ENCODE measurements at regions not wholly inside any gene's neighbourhood (a gene's known extent, or its start where the extent isn't known, plus 50 kb on each side); places are given as distances from the start of the nearest gene placed in this dataset.
A peak's percentile ranks its signal among the peaks of the same experiment; 100 is the strongest.

DNA sequence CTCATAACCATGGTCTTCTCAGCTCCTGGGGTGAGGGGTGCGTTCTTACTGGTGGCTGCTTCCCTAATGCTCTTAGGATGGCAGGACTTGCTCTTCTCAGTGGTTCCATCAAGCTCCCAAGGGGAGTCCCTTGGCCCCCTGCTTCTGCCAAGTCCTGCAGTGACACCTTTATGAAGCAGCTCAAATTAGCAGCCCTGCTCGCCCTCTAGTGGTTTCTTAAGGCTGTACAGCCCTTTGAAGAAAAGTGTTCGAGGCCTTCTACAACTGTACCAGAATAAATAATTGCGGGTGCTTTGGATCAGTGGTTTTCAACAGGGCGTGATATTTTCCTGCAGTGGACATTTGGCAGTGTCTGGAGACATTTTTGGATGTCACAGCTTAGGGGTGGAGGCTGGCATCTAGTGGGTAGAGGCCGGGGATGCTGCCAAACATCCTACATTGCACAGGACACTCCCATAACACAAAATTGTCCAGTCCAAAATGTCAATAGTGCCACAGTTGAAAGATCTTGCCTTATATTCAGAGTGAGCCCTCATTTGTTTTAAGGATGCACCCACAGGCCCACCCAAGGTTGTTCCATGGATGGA is 204.7 kb upstream of the S100G start:
- H3K4me3 ChIP-seq = no peak overlapping the region
- no peaks in the 10 kb centered on the region for H3K36me3 ChIP-seq
- H3K27ac ChIP-seq = no peak overlapping the region
- no peaks in the 10 kb centered on the region for H3K9me3 ChIP-seq (replicated peaks)
- DNase-seq = peak; percentile 27 to 66
- no peaks in the 10 kb centered on the region for H3K27me3 ChIP-seq
- H3K4me1 ChIP-seq = no peaks in the 10 kb centered on the region

DNA sequence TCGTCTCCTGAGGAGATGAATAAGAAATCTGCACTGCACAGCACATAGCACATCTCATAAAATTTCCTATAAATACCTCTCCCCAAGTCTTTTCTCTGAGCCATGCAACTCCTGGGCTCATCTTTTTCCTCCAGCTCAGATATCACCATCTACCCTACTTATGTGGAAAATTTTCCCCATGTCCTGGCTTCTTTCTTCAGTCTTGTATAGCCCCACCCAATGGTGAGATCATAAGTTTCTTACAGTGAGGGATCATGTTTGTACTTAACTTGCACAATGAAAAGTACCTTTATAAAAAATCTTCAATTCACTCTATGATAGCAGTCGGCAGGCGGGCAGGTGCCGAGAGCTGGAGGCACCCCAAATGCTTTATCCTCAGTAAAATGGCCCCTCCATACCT is 198.6 kb upstream of the S100G start:
- H3K36me3 ChIP-seq = no peaks in the 10 kb centered on the region
- H3K27ac ChIP-seq = no peak overlapping the region
- no peaks in the 10 kb centered on the region for H3K27me3 ChIP-seq
- H3K4me3 ChIP-seq = no peak overlapping the region
- no peaks in the 10 kb centered on the region for H3K9me3 ChIP-seq (replicated peaks)
- no peaks in the 10 kb centered on the region for H3K4me1 ChIP-seq
- DNase-seq = no peak

DNA sequence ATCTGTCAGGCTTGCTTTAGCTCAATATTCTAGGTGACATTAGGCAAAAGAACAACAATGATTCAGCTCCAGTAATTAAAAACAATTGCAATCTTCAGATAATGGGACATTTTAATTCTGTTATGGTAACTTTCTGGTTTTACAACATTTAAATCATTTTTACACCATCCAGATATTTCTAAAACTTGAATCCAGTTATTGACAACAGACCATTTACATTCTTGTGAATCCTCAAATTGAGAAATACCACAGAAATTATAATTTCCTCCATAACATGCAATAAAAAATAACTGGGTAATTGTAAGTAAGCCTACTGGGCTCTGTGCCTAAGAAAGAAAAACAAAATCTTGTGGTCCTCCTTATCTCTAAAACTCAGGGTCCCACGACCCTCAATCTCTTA is 195.0 kb upstream of the S100G start:
- no peaks in the 10 kb centered on the region for H3K27me3 ChIP-seq
- H3K4me3 ChIP-seq = no peak overlapping the region
- H3K27ac ChIP-seq = no peak overlapping the region
- H3K4me1 ChIP-seq = no peaks in the 10 kb centered on the region
- DNase-seq = no peak
- no peaks in the 10 kb centered on the region for H3K9me3 ChIP-seq (replicated peaks)
- H3K36me3 ChIP-seq = no peaks in the 10 kb centered on the region

DNA sequence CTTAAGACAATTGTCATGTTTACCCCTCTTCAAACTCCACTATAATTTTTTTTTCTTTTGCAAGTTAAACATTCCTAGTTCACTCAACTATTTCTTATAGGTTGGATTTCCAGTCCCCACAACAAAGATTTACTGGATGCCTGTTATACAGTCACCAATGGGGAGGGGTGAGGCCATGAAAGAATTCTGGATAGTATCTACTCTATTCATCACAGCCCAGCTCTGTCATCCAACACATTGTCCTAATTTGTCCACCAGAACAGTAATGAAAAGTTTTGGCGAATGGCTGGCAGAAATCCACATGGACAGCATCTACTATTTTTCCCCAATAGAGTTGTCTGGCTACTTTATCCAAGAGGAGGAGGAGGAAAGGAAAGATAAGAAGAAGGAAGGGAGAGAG is 192.7 kb upstream of the S100G start:
- H3K9me3 ChIP-seq (replicated peaks) = no peaks in the 10 kb centered on the region
- H3K4me1 ChIP-seq = no peaks in the 10 kb centered on the region
- no peaks in the 10 kb centered on the region for H3K36me3 ChIP-seq
- H3K4me3 ChIP-seq = no peak overlapping the region
- H3K27ac ChIP-seq = no peak overlapping the region
- DNase-seq = no peak
- no peaks in the 10 kb centered on the region for H3K27me3 ChIP-seq

DNA sequence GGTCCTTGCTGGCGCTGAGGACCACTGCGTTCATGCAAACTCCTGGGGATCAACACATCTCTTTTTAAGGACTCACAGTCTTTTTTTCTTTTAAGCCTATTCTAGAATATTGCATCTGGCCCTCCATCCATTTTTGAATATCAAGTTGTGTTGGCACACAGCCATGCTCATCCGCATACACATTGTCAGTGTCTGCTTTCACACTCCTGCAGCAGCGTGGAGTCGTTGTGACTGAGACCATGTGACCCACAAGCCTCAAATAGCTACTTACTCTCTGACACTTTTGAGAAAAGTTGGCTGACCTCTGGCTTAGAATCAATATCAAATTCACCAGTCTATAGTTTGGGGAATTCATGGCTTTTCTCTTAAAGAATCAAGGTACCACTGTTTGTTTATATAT is 191.8 kb upstream of the S100G start:
- no peak for DNase-seq
- H3K36me3 ChIP-seq = no peaks in the 10 kb centered on the region
- H3K27me3 ChIP-seq = no peaks in the 10 kb centered on the region
- H3K27ac ChIP-seq = no peak overlapping the region
- no peaks in the 10 kb centered on the region for H3K9me3 ChIP-seq (replicated peaks)
- H3K4me1 ChIP-seq = no peaks in the 10 kb centered on the region
- no peak overlapping the region for H3K4me3 ChIP-seq

DNA sequence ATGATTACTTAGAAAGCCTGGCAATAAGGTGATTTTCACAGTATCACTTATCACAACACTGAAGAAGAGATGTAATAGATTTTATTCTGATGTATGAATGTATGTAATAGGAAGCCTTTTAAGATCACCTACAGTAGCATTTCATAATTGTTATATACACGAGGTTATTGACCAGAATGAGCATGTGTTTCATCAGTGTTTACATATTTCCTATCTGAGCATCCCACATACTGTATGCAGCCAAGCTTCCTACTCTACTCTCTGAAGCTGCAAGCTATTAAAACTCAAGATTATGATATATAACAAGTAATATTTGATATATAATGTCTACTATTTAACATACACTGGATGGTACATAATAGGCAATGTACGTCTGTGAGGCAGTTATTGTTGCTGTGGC is 190.9 kb upstream of the S100G start:
- Histone ChIP-seq H3K27me3 (no peaks in the 10 kb centered on the region), H3K4me1 (no peaks in the 10 kb centered on the region), H3K36me3 (no peaks in the 10 kb centered on the region), H3K9me3 (replicated peaks) (no peaks in the 10 kb centered on the region), H3K4me3 (no peak overlapping the region), H3K27ac (no peak overlapping the region)
- DNase-seq = no peak

DNA sequence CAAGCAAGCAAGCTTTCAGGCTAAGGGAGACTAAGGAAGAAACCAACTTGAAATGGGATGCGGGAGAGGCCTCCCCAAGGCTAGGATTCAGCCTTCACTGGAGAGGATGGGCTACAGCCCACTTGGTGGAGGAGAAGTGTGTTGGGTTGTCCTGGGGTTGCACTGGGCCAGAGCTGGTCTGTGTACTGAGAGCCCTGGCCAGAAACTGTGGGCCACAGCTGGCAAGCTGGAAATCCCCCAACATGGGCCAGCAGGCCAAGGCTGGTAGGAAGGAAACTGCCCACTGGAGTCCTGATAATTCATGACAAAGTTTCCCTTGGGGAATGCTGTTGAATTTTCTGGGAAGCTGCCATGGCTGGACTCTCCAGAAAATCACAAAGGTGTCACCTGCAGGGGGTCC is 188.0 kb upstream of the S100G start:
- no peak for DNase-seq
- Histone ChIP-seq H3K4me3 (no peak overlapping the region), H3K9me3 (replicated peaks) (no peaks in the 10 kb centered on the region), H3K4me1 (no peaks in the 10 kb centered on the region), H3K27me3 (no peaks in the 10 kb centered on the region), H3K27ac (no peak overlapping the region), H3K36me3 (no peaks in the 10 kb centered on the region)

DNA sequence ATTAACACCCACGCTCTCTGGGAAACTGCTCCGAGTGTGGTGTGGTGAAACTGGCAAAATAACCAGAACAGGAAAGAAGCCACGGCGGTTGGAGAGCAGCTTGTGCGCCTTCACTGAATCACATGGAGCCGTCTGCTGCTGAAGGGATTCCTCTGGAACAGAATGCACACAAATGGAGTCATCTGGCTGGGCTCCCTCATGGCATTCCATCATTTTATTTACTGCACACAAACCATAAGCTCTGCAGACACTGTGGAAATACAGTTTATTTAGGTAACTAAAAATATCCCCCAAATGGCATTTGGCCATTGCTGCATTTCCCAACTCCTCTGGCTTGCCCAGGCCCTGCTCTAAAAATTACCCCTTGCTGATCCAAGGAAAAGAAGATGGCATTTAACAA is 187.0 kb upstream of the S100G start:
- H3K4me1 ChIP-seq = no peaks in the 10 kb centered on the region
- no peak overlapping the region for H3K4me3 ChIP-seq
- no peaks in the 10 kb centered on the region for H3K36me3 ChIP-seq
- H3K9me3 ChIP-seq (replicated peaks) = no peaks in the 10 kb centered on the region
- DNase-seq = no peak
- H3K27ac ChIP-seq = no peak overlapping the region
- no peaks in the 10 kb centered on the region for H3K27me3 ChIP-seq

DNA sequence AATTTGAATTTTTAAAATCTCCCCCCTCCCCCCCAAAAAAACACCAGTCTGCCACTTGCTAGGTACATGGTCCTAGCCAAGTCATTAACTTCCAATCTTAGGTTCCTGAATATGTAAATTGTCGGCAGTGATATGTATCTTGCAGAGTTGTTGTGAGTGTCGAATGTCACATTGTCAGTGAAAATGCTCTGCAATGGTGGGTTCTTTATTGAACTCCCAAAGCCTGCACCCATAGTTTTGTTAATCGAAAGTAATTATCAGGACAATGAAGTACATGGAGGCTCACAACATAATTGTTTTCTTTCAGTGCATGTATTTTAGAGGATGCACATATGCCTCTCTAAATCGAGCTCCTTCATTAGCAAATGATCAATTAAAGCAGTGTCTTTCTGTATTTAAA is 185.6 kb upstream of the S100G start:
- Histone ChIP-seq H3K9me3 (replicated peaks) (no peaks in the 10 kb centered on the region), H3K36me3 (no peaks in the 10 kb centered on the region), H3K4me1 (no peaks in the 10 kb centered on the region), H3K4me3 (no peak overlapping the region), H3K27me3 (no peaks in the 10 kb centered on the region), H3K27ac (no peak overlapping the region)
- DNase-seq = no peak

DNA sequence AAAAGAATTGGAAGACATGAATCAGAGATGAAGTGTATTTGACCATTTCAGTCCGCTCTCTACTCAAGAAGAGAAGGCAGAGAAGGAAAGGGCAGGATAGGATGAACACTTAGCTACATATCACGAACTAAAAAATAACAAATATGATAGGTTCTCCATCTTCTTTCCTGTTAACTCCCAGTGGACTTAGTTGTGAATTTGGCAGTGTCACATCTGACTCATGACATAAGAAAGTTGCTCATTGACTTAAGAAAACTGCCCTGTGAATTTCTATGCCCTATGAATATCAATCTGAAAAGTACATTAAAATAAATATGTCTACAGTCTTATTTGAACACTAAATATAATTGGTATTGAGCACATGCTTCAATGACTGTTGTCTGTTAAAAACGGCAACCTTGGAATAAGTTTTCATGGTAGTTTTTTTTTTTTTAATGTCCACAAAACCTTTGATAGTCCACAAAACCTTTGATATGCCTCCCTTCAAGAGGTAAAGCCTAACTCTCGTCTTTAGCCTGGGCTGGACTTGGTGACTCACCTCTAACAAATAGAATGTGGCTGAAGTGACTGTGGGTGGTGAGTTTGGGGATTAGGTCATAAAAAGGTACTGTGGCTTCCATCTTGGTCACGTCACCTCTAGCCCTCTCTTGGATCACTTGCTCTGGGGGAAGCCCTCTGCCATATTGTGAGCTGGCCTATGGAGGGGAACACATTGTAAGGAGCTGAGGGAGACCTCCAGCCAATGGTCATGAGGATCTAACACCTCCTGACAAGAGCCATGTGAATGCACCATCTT is 184.7 kb upstream of the S100G start:
- no peak overlapping the region for H3K27ac ChIP-seq
- no peak for DNase-seq
- H3K4me1 ChIP-seq = no peaks in the 10 kb centered on the region
- H3K4me3 ChIP-seq = no peak overlapping the region
- H3K36me3 ChIP-seq = no peaks in the 10 kb centered on the region
- H3K9me3 ChIP-seq (replicated peaks) = no peaks in the 10 kb centered on the region
- H3K27me3 ChIP-seq = no peaks in the 10 kb centered on the region

DNA sequence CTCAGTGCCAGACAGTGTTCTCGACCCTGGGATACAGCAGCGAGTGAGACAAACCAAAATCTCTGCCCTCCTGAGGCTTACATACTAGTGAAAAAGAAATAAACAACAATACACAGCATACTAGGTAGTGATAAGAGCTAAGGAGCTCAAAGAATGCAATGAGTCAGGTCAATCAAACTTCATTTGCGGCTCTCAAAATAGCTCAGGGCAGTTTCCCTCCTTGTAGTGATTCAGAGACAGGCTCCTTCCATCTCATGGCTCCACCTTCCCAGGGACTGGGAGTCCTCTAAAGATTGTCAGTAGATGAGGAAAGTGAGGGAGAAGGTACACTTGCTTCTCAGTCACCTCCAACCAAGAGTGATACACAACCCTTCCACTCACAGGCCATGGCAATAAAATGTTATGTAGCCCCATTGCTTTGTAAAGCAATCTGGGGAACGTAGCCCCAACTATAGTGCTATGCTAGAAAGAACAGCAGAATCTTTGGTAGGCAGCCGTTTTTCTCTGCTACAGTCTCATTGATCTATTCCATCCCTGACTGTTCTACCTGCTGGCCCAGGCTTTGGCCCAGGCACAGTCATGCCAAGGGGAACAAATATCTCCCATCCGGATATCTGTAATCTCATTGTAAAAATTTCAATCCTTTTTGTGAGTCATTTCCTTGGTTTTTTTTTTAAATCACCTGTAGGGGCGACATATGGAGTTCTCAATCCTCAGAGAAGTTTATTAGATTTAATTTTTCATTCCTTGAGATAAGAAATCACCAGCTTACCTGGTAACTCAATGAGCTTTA is 183.1 kb upstream of the S100G start:
- Histone ChIP-seq H3K36me3 (no peaks in the 10 kb centered on the region), H3K27me3 (no peaks in the 10 kb centered on the region), H3K4me3 (no peak overlapping the region), H3K27ac (no peak overlapping the region), H3K9me3 (replicated peaks) (no peaks in the 10 kb centered on the region), H3K4me1 (no peaks in the 10 kb centered on the region)
- DNase-seq = no peak

DNA sequence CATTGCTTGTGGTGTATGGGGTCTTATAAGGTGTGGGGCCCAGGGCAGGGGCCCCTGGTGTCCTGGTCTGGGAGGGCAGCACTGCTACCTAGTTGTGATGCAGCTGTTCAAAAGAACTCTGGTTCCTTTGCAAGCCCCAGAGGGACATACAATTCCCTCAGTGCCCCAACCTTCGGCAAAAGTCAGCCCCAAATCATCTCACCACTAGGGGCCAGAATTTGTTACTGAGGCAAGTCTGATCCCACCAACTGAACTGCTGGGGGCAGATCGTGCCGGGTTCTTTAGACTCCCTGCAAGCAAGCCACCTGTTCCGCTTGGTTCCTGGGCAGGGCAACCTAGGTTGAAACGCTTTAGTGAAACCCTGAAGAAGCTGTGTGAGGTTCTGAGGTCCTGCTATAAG is 180.1 kb upstream of the S100G start:
- Histone ChIP-seq H3K4me1 (no peaks in the 10 kb centered on the region), H3K9me3 (replicated peaks) (no peaks in the 10 kb centered on the region), H3K27me3 (no peaks in the 10 kb centered on the region), H3K4me3 (no peak overlapping the region), H3K36me3 (no peaks in the 10 kb centered on the region), H3K27ac (no peak overlapping the region)
- peak; percentile 10 to 24 for DNase-seq

DNA sequence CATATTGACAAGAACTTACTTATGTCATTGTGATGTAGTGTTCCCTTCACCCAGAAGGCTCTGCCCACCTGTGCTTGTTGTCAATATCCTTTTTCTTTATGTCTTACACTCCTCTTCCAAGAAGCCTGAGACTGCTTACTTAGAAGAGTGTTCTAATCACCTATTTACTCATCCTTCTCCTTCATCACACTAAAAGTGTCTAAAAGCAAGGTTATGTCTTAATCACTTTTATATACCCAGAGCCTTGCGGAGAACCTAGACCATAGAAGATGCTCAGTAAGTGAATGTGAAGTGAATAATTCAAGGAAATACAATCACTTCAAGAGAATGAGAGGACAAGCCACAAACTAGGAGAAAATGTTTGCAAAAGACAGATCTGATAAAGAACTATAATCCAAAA is 177.6 kb upstream of the S100G start:
- Histone ChIP-seq H3K4me1 (no peaks in the 10 kb centered on the region), H3K36me3 (no peaks in the 10 kb centered on the region), H3K9me3 (replicated peaks) (no peaks in the 10 kb centered on the region), H3K27ac (no peak overlapping the region), H3K4me3 (no peak overlapping the region), H3K27me3 (no peaks in the 10 kb centered on the region)
- DNase-seq = no peak

DNA sequence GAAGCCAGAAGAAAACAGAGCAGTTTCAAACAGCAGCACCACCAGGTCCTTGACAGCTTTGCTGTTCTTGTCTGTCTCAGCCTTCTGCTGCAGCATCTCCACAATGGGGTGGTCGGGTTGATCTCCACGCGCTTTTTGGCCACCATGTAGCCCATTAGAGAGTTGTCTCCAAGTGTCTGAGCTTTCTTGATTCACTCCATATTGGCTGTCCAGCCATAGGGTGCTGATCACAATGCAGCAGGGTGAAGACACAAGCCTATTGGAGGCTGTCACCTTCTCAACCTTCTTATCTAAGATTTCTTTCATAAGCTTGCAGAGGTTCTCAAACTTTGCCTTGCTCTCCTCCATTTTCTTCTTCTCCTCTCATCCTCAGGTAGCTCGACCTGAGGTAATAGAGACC is 175.4 kb upstream of the S100G start:
- H3K4me3 ChIP-seq = no peak overlapping the region
- DNase-seq = no peak
- H3K27ac ChIP-seq = no peak overlapping the region
- H3K9me3 ChIP-seq (replicated peaks) = no peaks in the 10 kb centered on the region
- no peaks in the 10 kb centered on the region for H3K36me3 ChIP-seq
- no peaks in the 10 kb centered on the region for H3K4me1 ChIP-seq
- H3K27me3 ChIP-seq = no peaks in the 10 kb centered on the region

DNA sequence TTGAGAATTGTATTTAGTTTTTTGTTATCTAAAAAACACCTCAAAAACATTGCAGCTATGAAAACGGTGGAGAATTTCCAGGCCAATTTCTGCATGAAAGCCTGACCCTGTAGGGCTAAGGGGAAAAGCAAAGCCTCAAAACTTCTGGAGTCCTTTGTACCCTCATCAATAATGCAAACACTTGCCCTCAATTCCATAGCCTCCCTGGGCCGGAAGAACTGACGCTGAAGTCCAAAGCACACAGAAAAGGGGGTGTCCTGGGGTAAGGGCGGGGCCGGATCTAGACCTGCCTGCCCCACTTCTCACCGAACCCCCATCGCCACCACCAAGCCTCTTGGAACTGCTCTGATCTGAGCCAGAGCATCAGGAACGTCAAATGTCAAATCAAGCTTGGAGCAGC is 173.9 kb upstream of the S100G start:
- no peak overlapping the region for H3K27ac ChIP-seq
- DNase-seq = no peak

More for the DNA sequence above, 173.9 kb upstream of the S100G start:
- Histone ChIP-seq H3K4me1 (no peaks in the 10 kb centered on the region), H3K36me3 (no peaks in the 10 kb centered on the region), H3K27me3 (no peaks in the 10 kb centered on the region), H3K9me3 (replicated peaks) (no peaks in the 10 kb centered on the region), H3K4me3 (no peak overlapping the region)

Measured in SJCRH30 (cell line).